GOT3 (cell line): ENCODE measurements at regions not wholly inside any gene's neighbourhood (a gene's known extent, or its start where the extent isn't known, plus 50 kb on each side); places are given as distances from the start of the nearest gene placed in this dataset.
"Not testable (repeated sequence)": the region's sequence is repeated elsewhere in the genome, so short reads cannot be mapped to it uniquely, and the experiment has no call there.

Experiments used
- DNase-seq: peaks from one replicate; lab custom pipeline; 2025; ENCODE audit warnings: mixed read lengths; lab: John Stamatoyannopoulos, UW

DNA sequence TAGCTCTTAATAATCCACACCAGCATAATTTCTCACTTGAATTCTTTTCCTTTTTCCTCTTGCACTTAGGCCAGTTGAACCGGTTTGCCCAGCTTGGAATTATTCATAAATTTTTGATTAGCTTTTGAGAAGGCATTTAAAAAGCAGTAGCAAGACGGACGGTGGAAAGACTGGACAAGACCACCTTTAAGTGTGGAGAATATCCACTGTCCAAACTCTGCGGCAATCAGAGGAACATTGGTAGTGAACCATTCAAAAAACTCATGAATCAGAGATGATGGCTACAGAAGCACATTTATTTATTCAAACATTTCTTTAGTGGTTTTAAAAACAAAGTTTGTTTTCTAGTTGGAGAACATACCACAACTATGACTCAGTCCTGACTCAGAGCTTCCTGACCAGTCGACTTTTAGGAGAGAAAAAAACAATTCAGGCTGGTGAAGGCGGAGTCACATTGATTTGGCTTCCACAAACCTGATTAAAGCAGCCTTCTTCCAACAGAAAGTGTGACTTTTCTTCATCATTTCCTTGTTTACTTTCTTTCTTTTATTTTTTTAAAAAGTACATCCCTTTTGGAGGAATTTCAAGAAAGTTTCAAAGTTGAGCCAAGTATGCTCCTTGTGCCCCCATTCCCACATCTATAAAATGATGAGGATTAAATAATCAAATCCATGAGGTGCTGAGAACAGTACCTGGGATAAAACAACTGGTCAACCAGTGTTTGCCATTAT lies 128.8 kb downstream of the ADSS2 start:
- DNase-seq, result no peak

DNA sequence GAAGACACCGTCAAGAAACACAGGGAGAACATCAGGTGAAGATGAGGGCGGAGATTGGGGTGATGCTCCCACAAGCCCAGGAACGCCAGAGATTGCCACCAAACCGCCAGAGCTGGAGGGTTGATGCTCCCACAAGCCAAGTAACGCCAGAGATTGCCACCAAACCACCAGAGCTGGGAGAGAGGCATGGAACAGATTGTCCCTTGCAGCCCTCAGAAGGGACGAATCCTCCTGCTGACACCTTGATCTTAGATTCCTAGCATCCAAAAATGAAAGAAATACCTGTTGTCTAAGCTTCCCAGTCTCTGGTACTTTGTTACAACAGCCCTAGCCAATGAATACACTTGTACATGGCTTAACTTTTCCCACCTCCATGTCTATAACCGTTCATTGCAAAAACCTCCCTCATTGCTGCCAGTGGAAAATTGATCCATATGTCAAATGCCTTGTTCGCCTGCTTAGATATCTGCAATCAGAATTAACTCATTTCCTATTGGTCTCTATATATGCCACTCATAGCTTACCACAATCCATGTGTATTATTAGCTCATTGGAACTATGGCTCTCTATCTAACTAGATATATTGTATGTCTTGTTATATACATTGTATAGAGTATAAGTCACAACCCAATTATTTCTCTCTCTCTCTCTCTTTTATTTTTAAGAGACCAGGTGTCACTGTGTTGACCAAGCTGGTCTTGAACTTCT lies 127.4 kb downstream of the ADSS2 start:
- no peak for DNase-seq

DNA sequence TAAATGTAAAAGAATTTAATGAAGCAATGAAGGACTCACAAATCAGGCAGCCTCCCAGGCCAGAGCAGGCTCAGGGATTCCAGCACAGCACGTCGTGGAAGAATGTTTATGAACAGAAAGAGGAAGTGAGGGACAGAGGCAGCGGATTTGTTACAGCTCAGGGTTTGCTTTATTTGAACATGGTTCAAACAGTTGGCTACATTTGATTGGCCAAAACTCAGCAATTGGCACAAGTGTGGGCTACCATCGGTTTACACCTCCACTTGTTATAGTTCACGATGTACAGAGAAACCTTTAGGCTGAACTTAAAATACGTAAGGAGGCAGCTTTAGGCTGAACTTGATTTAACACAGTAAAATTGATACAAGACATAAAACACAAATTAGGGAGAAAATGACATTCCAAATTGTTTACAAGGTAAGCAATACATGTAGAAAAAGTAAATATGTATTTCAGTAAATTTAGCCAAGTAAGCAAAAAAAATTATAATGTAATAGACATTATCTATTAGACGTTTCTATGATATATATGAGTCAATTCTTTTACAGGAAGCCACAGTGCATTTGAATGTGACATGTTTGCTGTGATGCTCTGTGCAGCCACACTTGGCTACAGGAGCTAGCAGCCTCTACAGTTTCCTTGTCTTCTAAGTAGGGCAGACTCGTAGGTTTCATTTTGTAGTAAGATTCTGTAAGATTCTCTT lies 126.5 kb downstream of the ADSS2 start:
- no peak for DNase-seq

DNA sequence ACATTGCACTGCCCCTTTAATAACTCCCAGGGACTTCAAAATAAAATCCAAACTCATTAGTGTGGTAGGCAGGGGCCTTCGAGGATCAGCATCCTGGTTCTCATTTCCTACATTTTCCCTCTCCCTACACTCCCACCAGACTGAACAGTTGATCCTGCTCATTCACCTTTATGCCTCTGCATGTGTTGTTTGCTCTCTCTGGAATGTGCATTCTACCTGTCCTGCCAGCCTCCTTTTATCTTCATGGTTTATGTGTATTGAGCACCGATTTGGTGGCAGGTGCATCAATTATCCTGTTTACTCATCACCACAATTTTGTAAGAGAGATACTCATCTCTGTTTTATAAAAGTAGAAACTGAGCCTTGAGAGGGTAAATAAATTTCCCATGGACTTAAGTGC lies 125.0 kb downstream of the ADSS2 start:
- no peak for DNase-seq

- DNase-seq, result no peak
Measured at GRCh38 chr1:244327533-244327932, 124.2 kb downstream of the ADSS2 start.

GRCh38 chr1:244328476-244328875 lies 123.2 kb downstream of the ADSS2 start:
- no peak for DNase-seq

- DNase-seq, result no peak
Measured at GRCh38 chr1:244329591-244330317, 122.0 kb downstream of the ADSS2 start.

GRCh38 chr1:244330318-244330625 lies 121.4 kb downstream of the ADSS2 start:
- no peak for DNase-seq

- not testable (repeated sequence) for DNase-seq
Measured at GRCh38 chr1:244332761-244333160, 118.9 kb downstream of the ADSS2 start.

- DNase-seq, result not testable (repeated sequence)
Measured at GRCh38 chr1:244334315-244334714, 117.4 kb downstream of the ADSS2 start.

DNA sequence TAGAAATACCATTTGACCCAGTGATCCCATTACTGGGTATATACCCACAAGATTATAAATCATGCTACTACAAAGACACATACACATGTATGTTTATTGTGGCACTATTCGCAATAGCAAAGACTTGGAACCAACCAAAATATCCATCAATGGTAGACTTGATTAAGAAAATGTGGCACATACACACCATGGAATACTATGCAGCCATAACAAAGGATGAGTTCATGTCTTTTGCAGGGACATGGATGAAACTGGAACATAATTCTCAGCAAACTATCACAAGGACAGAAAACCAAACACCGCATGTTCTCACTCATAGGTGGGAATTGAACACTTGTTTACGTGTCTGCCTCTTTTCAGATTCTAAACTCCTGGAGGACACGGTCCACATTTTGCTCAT lies 116.9 kb downstream of the ADSS2 start:
- not testable (repeated sequence) for DNase-seq

- no peak for DNase-seq
Measured at GRCh38 chr1:244335456-244335855, 116.3 kb downstream of the ADSS2 start.

GRCh38 chr1:244336232-244336899 lies 115.3 kb downstream of the ADSS2 start:
- no peak for DNase-seq

DNA sequence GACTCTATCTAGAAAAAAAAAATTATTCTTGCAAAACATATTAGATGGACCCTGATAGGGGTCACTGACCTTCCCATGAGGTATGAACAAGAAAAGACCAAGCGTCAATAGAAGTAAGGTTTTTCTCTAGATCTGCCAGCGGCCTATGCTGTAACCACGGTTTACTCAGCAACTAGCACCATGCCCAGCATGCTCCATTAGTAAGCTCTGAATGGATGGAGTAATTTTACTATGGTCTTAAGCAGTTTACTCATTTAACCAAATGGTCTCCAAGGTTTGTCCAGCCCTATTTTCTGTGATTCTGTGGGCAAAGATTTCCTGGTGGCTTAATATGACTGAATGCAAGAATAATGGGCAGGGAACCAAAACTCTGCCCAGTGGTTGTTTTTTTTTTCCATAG lies 113.9 kb downstream of the ADSS2 start:
- DNase-seq, result no peak

DNA sequence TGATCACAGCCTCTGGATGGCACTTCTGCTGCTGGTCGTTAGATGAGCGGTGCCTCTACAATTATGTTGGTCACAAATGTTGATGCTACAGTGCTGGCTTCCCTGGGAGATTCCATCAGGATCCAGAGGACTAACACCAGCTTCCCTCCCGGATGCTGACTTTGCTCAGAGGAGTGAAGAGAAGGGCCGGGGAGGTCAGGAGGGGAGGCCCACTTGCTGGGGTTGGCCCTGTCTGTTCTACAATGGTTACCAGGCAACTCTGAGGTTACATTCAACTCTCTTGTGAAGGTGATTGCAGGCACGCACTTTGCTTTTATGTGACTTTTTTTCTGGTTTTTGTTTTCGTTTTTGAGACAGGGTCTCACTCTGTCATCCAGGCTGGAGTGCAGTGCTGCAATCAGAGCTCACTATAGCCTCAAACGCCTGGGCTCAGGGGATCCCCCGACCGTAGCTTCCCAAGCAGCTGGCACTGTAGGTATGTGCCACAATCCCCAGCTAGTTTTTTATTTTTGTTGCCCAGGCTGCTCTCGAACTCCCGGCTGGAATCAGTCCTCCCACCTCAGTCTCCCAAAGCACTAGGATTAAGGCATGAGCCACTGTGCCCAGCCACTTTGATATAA lies 112.5 kb downstream of the ADSS2 start:
- DNase-seq, result no peak

DNA sequence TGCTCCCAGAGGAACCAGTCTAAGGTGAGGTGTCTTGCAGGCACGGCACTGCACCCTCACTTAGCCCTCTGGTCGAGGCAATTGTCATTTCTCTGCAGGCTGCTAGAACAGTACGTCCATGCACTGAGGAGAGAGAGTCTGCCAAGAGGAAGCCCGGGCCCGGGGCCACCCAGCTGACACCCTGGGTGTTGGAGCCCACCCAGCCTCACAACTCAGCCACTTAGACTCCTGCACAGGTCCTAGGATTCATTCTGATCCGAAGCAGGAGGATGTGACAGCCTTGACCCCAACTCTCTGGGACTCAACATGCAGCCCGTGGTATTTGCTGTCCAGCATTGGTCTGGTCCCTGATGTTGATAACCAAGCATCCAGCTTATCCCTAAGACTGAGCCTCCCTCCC lies 111.9 kb downstream of the ADSS2 start:
- DNase-seq, result no peak

- DNase-seq, result no peak
Measured at GRCh38 chr1:244340396-244340795, 111.3 kb downstream of the ADSS2 start.

DNA sequence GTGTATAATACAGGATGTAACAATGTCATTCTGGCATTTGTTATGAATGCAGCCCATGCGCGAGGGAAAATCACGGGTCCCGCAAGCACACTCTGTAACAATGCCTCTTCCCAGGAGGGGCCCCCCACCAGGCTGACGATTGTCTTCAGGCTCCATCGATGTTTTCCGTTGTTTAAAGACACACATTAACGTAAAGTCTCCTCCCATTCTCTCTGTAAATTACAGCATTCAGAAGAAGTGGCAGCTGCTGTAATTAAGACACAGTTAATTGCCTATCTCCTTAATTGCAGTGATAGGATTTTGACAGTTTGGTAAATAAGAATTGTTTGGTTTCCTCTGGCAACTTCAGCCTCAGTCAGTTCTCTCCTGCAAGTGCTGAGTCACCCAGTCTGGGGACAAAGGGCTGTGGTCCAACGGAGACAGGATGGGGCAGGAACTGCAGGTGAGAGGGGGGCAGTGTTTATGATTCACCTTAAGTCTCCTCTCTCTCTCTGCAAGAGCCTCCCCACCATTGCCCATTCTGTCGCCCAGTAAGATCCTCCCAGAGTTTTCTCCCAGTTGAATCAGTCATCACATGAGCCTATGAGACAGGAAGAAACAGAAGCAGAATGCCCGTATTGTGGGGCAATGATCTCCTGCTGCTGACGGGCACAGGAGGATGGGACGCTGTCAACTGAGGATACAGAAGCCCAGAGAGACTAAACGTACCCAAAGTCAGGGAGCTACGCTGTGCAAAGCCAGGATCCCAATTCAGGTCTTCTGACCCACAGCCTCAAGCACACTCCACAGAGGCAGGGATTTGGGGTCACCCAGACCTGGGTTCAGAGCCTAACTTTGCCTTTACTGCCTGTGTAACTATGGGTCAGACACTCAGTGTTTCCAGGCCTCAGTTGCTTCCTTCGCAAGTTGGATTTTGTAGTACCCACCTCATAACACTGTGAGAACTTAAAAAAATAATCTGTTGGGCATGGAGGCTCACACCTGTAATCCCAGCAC lies 110.0 kb downstream of the ADSS2 start:
- DNase-seq, result no peak

GRCh38 chr1:244344001-244344400 lies 107.7 kb downstream of the ADSS2 start:
- no peak for DNase-seq

DNA sequence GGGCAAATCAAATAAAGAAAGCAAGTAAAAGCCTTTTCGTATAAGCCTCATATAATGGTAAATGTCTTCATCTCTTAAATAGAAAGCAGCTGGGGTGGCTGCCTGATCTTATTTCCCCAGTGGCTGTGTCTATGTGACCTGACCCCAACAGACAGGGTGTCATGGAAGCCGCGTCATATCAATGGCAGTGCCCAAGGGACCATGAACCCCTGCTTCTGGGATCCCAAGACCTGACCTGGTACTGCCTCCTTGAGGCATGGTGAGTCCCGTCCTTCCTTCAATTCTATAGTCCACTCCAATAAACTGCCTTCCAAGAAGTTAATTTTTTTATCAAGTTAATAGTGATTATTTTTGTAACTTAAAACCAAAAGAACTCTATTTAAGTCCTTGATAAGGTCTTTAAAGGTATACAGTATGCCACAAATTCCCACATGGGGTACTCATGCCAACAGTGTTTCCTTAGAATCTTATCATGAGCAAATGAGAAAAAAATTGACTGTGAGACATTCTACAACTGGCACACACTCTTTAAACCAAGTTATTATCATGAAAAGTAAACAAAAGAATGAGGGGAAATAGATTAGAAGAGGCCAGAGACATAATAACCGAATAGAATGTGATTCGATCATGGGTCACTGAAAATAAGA lies 104.6 kb downstream of the ADSS2 start:
- no peak for DNase-seq
